GM19397 (cell line): ENCODE measurements at regions not wholly inside any gene's neighbourhood (a gene's known extent, or its start where the extent isn't known, plus 50 kb on each side); places are given as distances from the start of the nearest gene placed in this dataset.

Experiments used
- ATAC-seq: cut with Tn5 transposase; IDR thresholded peaks from one replicate; pipeline ENCODE4 v1.9.1; 2021; ENCODE audit warnings: mild to moderate bottlenecking, moderate library complexity; ENCODE audit not compliant: unreplicated experiment

GRCh38 chr3:193754719-193755118 is 161.7 kb downstream of the OPA1 start:
- no peak for ATAC-seq

GRCh38 chr3:193756536-193756935 is 163.5 kb downstream of the OPA1 start:
- no peak for ATAC-seq

- no peak for ATAC-seq
Observed at GRCh38 chr3:193757457-193757856, 164.4 kb downstream of the OPA1 start.

GRCh38 chr3:193761969-193762368 is 169.0 kb downstream of the OPA1 start:
- ATAC-seq = no peak

- ATAC-seq = no peak
Observed at GRCh38 chr3:193762657-193763056, 169.6 kb downstream of the OPA1 start.

- no peak for ATAC-seq
Observed at GRCh38 chr3:193764959-193765358, 172.0 kb downstream of the OPA1 start.

GRCh38 chr3:193767353-193768069 is 174.5 kb downstream of the OPA1 start:
- ATAC-seq = no peak

GRCh38 chr3:193768070-193768394 is 175.0 kb downstream of the OPA1 start:
- ATAC-seq = no peak

- ATAC-seq = no peak
Observed at GRCh38 chr3:193769437-193769836, 176.4 kb downstream of the OPA1 start.

GRCh38 chr3:193771011-193771652 is 178.1 kb downstream of the OPA1 start:
- ATAC-seq = no peak

GRCh38 chr3:193771653-193772421 is 178.8 kb downstream of the OPA1 start:
- ATAC-seq = no peak

GRCh38 chr3:193772422-193772763 is 179.4 kb downstream of the OPA1 start:
- no peak for ATAC-seq

- no peak for ATAC-seq
Observed at GRCh38 chr3:193773266-193774220, 180.5 kb downstream of the OPA1 start.

GRCh38 chr3:193774272-193774915 is 181.4 kb downstream of the OPA1 start:
- ATAC-seq = no peak

GRCh38 chr3:193774916-193775285 is 181.9 kb downstream of the OPA1 start:
- no peak for ATAC-seq

- ATAC-seq = no peak
Observed at GRCh38 chr3:193775421-193776077, 182.5 kb downstream of the OPA1 start.

GRCh38 chr3:193776626-193777358 is 183.8 kb downstream of the OPA1 start:
- no peak for ATAC-seq

- ATAC-seq = no peak
Observed at GRCh38 chr3:193777524-193777923, 184.5 kb downstream of the OPA1 start.

GRCh38 chr3:193778676-193779075 is 185.7 kb downstream of the OPA1 start:
- no peak for ATAC-seq
